Kidney epithelial cell (primary cell): ENCODE measurements at regions not wholly inside any gene's neighbourhood (a gene's known extent, or its start where the extent isn't known, plus 50 kb on each side); places are given as distances from the start of the nearest gene placed in this dataset.
"Not testable (repeated sequence)": the region's sequence is repeated elsewhere in the genome, so short reads cannot be mapped to it uniquely, and the experiment has no call there.

ENCODE experiments used
- DNase-seq: peaks from one replicate; pipeline ENCODE4 v3.0.0-alpha.2; 2010; ENCODE audit warnings: low read depth
- H3K27me3 ChIP-seq: 2 replicates; pipeline ENCODE4 v1.6.0; 2011; ENCODE audit warnings: low read length; ENCODE audit not compliant: control insufficient read depth, insufficient read depth
- H3K36me3 ChIP-seq: 2 replicates; pipeline ENCODE4 v1.5.1; 2011; ENCODE audit warnings: low read length; ENCODE audit not compliant: control insufficient read depth, insufficient read depth
- H3K4me3 ChIP-seq: 2 replicates; pipeline ENCODE4 v1.5.1; 2011; ENCODE audit warnings: low read depth, mild to moderate bottlenecking, control low read depth, low read length
- TF ChIP-seq, protein P1 (sequence below): IDR thresholded peaks from 2 replicates; pipeline ENCODE4 v1.5.1; 2011; ENCODE audit warnings: mild to moderate bottlenecking, moderate library complexity, low read length, control low read depth, inconsistent platforms; ENCODE audit not compliant: insufficient read depth, poor library complexity, severe bottlenecking

DNA sequence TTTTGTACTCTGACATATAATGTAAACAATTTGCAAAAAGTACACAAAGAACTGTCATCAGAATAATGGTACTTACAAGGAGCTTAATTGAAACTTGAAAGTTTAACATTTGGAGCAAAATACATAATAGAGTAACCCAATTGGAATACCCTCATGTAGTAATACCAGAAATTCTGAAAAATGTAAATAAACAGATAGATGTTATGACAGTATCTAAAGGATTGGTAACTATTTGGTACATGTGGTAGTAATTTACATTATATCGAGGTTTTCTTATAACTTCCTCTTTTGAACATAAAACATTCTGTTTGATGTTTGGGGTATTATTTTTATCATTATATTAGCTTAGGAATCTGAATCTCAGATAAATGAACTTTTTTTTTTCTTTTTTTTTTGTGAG, 211.7 kb upstream of the ELL2 start:
- no peak overlapping the region for H3K4me3 ChIP-seq
- TF ChIP-seq, protein P1, sequence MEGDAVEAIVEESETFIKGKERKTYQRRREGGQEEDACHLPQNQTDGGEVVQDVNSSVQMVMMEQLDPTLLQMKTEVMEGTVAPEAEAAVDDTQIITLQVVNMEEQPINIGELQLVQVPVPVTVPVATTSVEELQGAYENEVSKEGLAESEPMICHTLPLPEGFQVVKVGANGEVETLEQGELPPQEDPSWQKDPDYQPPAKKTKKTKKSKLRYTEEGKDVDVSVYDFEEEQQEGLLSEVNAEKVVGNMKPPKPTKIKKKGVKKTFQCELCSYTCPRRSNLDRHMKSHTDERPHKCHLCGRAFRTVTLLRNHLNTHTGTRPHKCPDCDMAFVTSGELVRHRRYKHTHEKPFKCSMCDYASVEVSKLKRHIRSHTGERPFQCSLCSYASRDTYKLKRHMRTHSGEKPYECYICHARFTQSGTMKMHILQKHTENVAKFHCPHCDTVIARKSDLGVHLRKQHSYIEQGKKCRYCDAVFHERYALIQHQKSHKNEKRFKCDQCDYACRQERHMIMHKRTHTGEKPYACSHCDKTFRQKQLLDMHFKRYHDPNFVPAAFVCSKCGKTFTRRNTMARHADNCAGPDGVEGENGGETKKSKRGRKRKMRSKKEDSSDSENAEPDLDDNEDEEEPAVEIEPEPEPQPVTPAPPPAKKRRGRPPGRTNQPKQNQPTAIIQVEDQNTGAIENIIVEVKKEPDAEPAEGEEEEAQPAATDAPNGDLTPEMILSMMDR: no peak
- H3K27me3 ChIP-seq: no peaks in the 10 kb centered on the region
- DNase-seq: no peak
- no peaks in the 10 kb centered on the region for H3K36me3 ChIP-seq

DNA sequence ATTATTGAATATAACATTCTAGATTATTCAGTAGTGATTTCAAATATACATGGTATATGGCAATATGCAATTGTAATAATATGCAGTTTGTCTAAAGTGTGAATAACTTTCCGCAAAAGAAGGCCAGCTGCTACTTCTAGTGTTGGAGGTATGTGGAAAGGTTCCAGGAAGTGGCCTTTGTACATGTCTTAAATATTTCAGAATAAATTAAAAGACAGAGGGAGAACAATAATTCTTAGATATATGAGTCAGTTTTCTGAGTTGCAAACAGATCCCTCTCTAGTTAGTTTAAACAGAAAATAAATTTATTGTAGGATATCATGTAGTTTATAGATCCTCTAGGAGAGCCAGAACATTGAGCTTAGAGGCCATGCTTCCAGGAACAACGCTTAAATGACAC, 210.8 kb upstream of the ELL2 start:
- TF ChIP-seq, protein P1: no peak
- Histone ChIP-seq H3K4me3 (no peak overlapping the region), H3K36me3 (no peaks in the 10 kb centered on the region), H3K27me3 (no peaks in the 10 kb centered on the region)
- no peak for DNase-seq

GRCh38 chr5:96171973-96172372, 210.3 kb upstream of the ELL2 start:
- H3K4me3 ChIP-seq, H3K36me3 ChIP-seq, H3K27me3 ChIP-seq, DNase-seq: not testable (repeated sequence)

DNA sequence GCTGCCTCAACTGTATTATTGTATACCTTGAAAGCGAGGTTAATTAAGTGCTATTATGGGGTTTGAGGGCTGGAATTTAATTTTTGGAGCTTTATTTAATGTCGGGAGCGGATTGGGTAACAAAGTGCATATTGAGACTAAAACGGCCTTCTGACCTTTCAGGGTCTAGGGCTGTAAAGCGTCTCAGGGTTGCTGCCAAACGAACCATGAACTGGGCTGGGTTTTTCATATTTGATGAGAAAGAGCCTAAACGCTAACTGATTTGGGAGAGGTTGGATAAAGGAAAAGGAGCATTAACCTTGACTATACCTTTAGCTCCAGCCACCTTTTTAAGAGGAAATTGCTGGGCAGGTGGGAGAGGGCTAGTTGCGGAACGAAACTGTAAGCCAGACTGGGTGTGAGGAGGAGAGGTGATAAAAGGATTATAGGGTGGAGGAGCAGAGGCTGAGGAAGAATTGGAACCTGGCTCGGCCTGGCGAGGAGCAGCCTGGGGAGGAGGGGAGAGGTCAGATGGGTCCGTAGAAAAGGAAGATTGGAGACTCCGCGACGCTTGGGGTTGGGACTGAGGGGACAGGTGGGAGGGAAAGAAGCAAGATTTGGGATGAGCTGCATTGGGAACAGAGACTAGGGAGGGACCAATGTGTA, 209.0 kb upstream of the ELL2 start:
- not testable (repeated sequence) for DNase-seq, H3K27me3 ChIP-seq, H3K4me3 ChIP-seq, H3K36me3 ChIP-seq

DNA sequence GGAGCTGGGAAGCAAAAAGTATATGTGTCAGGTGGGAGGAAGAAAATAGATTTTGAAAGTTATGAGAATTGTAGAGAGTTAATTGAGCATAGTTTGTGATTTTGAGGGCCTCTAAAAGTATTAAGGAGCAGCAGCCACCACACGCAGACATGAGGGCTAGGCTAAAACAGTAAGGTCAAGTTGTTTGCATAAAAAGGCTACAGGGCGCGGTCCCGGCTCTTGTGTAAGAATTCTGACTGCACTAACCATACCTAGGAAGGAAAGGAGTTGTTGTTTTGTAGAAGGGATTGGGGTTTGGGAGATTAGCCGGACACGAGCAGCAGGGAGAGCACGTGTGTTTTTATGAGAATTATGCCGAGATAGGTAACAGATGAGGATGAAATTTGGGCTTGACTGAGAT, 207.2 kb upstream of the ELL2 start:
- H3K27me3 ChIP-seq, H3K36me3 ChIP-seq, DNase-seq, H3K4me3 ChIP-seq: not testable (repeated sequence)

- TF ChIP-seq, protein P1: no peak
- no peak for DNase-seq
- Histone ChIP-seq H3K4me3 (no peak overlapping the region), H3K36me3 (no peaks in the 10 kb centered on the region), H3K27me3 (no peaks in the 10 kb centered on the region)
Measured at GRCh38 chr5:96159043-96159442, 197.4 kb upstream of the ELL2 start.

DNA sequence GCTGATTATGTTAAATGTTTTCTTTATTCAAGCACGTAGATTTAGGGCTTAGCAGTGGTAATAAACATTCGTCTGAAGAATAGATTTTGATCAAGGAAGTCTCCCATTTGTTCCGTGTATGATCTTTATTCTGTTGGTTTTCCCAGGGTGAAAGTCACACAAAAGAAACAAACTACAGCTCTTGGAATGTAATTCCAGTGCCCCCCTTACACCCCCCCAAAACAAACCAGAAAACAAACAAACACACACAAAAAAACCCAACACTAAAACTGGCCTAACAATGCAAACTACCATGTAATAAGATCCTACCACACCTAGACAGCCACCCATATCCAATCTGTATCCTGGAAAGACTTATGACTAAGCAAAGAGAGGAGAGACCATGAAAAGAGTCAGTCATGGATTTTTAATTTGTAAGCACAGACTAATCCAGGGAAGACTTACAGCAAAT, 196.2 kb upstream of the ELL2 start:
- Histone ChIP-seq H3K27me3 (no peaks in the 10 kb centered on the region), H3K36me3 (no peaks in the 10 kb centered on the region), H3K4me3 (no peak overlapping the region)
- no peak for DNase-seq
- TF ChIP-seq, protein P1: no peak
